Sigmoid colon (tissue), 6 donors: ENCODE measurements at regions not wholly inside any gene's neighbourhood (a gene's known extent, or its start where the extent isn't known, plus 50 kb on each side); places are given as distances from the start of the nearest gene placed in this dataset.

Experiments used
- DNase-seq: peaks from one replicate; pipeline ENCODE4 v3.0.0-alpha.2; 2019
- H3K27ac ChIP-seq, 4 donors: fragments of 200-600 bp; sonication (generic); one replicate each; pipeline ENCODE4 v1.5.1; 2016 to 2019; ENCODE audit warnings: mild to moderate bottlenecking in 1 of 4
- H3K27me3 ChIP-seq, 3 donors: fragments of 200-600 bp; sonication (generic); one replicate each; pipeline ENCODE4 v1.5.1; 2019; ENCODE audit warnings: mild to moderate bottlenecking in 1 of 3
- H3K36me3 ChIP-seq, 4 donors: fragments of 200-600 bp; sonication (generic); one replicate each; pipeline ENCODE4 v1.5.1; 2016 to 2019
- H3K4me1 ChIP-seq, 4 donors: fragments of 200-600 bp; sonication (generic); one replicate each; pipeline ENCODE4 v1.5.1; 2017 to 2019
- H3K4me3 ChIP-seq, 4 donors: fragments of 200-600 bp; sonication (generic); one replicate each; pipeline ENCODE4 v1.5.1; 2017 to 2019; ENCODE audit warnings: mild to moderate bottlenecking in 2 of 4, moderate library complexity in 1 of 4
- H3K9me3 ChIP-seq, 4 donors: fragments of 200-600 bp in 3 of 4; sonication (generic) in 3 of 4; one replicate each; pipeline versions ENCODE4 v1.5.1 to v1.6.1; 2013 to 2019
- CTCF ChIP-seq, 4 experiments: fragments of 450-650 bp in 3 of 4; fragments of 200-600 bp in 1 of 4; IDR thresholded peaks; one replicate each; pipeline ENCODE4 v1.5.1; 2016 to 2019; ENCODE audit warnings: antibody characterized with exemption in 4 of 4, mild to moderate bottlenecking in 3 of 4, moderate library complexity in 2 of 4
- EP300 ChIP-seq, 4 donors: sonication (generic); formaldehyde crosslinking; IDR thresholded peaks; one replicate each; pipeline ENCODE4 v1.6.1; 2017; ENCODE audit warnings: antibody characterized with exemption in 4 of 4
- POLR2A ChIP-seq, 2 donors: fragments of 450-650 bp; IDR thresholded peaks; one replicate each; pipeline ENCODE4 v1.6.1; 2016; ENCODE audit warnings: antibody characterized with exemption in 2 of 2, mild to moderate bottlenecking in 2 of 2, moderate library complexity in 2 of 2
- POLR2AphosphoS5 ChIP-seq, 4 donors: sonication (generic); formaldehyde crosslinking; IDR thresholded peaks; one replicate each; pipeline ENCODE4 v1.6.1; 2017; ENCODE audit warnings: antibody characterized with exemption in 4 of 4
- WGBS, 2 donors: extraction: QIAGEN DNeasy Blood & Tissue Kit; methylation state at CpG; one replicate each; pipeline ENCODE4 v1.1.7; 2013; 5-methylcytosine and 5-hydroxymethylcytosine counted together
- intact Hi-C: fragments of 100-400 bp; cut with DNase I; formaldehyde crosslinking; loops from one replicate; pipeline ENCODE4 v1.15.1; 2023
- donor health status: healthy with polysubstance abuse.
- donor health status: healthy.

GRCh38 chr11:69229511-69229910 is 64.4 kb upstream of the MYEOV start:
- Histone ChIP-seq H3K27ac (no peak overlapping the region), H3K4me3 (no peak overlapping the region), H3K4me1 (no peaks in the 10 kb centered on the region), H3K9me3 (no peaks in the 10 kb centered on the region), H3K36me3 (no peaks in the 10 kb centered on the region), H3K27me3 (peaks cover 0 to 5% (median 0%) of the 10 kb centered on the region in 3 donors)
- TF ChIP-seq CTCF (IDR thresholded peaks at IDR 0.05) (no peak), POLR2AphosphoS5 (IDR thresholded peaks at IDR 0.05) (no peak), EP300 (IDR thresholded peaks at IDR 0.05) (no peak), POLR2A (IDR thresholded peaks at IDR 0.05) (no peak)
- intact Hi-C loops = no loop called here
- 92% methylated on average over 4 of the region's 4 CpGs for WGBS, 2 donors
- peak; percentile 38 for DNase-seq

GRCh38 chr11:69230856-69231425 is 63.0 kb upstream of the MYEOV start:
- no peaks in the 10 kb centered on the region for H3K4me1 ChIP-seq
- no peaks in the 10 kb centered on the region for H3K36me3 ChIP-seq
- no peak overlapping the region for H3K27ac ChIP-seq
- TF ChIP-seq POLR2AphosphoS5 (IDR thresholded peaks at IDR 0.05) = no peak
- TF ChIP-seq POLR2A (IDR thresholded peaks at IDR 0.05) = no peak
- TF ChIP-seq EP300 (IDR thresholded peaks at IDR 0.05) = no peak
- TF ChIP-seq CTCF (IDR thresholded peaks at IDR 0.05) = no peak
- no peaks in the 10 kb centered on the region for H3K9me3 ChIP-seq
- H3K4me3 ChIP-seq = no peak overlapping the region
- peaks cover 0 to 5% (median 0%) of the 10 kb centered on the region in 3 donors for H3K27me3 ChIP-seq
- 87 to 89% methylated on average over 9 of the region's 9 CpGs for WGBS, 2 donors
- DNase-seq = peak; percentile 20
- intact Hi-C loops = no loop called here

GRCh38 chr11:69231466-69232018 is 62.4 kb upstream of the MYEOV start:
- Histone ChIP-seq H3K27me3 (peaks cover 0 to 5% (median 0%) of the 10 kb centered on the region in 3 donors), H3K27ac (no peak overlapping the region), H3K9me3 (no peaks in the 10 kb centered on the region), H3K4me3 (no peak overlapping the region), H3K4me1 (no peaks in the 10 kb centered on the region), H3K36me3 (no peaks in the 10 kb centered on the region)
- WGBS, 2 donors = 84 to 86% methylated on average over 9 of the region's 9 CpGs
- DNase-seq = peak; percentile 33
- TF ChIP-seq CTCF (IDR thresholded peaks at IDR 0.05) (no peak), EP300 (IDR thresholded peaks at IDR 0.05) (no peak), POLR2AphosphoS5 (IDR thresholded peaks at IDR 0.05) (no peak), POLR2A (IDR thresholded peaks at IDR 0.05) (no peak)
- intact Hi-C loops = no loop called here

- no peaks in the 10 kb centered on the region for H3K36me3 ChIP-seq
- H3K27me3 ChIP-seq = peaks cover 0 to 5% (median 0%) of the 10 kb centered on the region in 3 donors
- no peaks in the 10 kb centered on the region for H3K4me1 ChIP-seq
- intact Hi-C loops = no loop called here
- 96% methylated on average over 19 of the region's 19 CpGs for WGBS, 2 donors
- H3K9me3 ChIP-seq = no peaks in the 10 kb centered on the region
- TF ChIP-seq POLR2AphosphoS5 (IDR thresholded peaks at IDR 0.05) (no peak), CTCF (IDR thresholded peaks at IDR 0.05) (no peak), EP300 (IDR thresholded peaks at IDR 0.05) (no peak), POLR2A (IDR thresholded peaks at IDR 0.05) (no peak)
- peak; percentile 45 for DNase-seq
- H3K4me3 ChIP-seq = no peak overlapping the region
- no peak overlapping the region for H3K27ac ChIP-seq
Observed at GRCh38 chr11:69232821-69233743, 60.9 kb upstream of the MYEOV start.
